SK-N-SH (cell line): ENCODE measurements at regions not wholly inside any gene's neighbourhood (a gene's known extent, or its start where the extent isn't known, plus 50 kb on each side); places are given as distances from the start of the nearest gene placed in this dataset.

Source experiments
- CTCF ChIA-PET: fragments of 300-600, 350-600 bp; formaldehyde crosslinking; extraction: SDS; loops from one replicate; lab custom pipeline; 2021; lab: Yijun Ruan, JAX
- POLR2A ChIA-PET: fragments of 350-600 bp; sonication (Branson Sonifier 250); formaldehyde crosslinking; extraction: SDS; loops from one replicate; lab custom pipeline; 2020; ENCODE audit warnings: antibody characterized with exemption, inconsistent platforms; lab: Yijun Ruan, JAX
- DNase-seq: peaks from one replicate; pipeline ENCODE4 v3.0.0; 2012
- H2AFZ ChIP-seq: fragments of 200-600 bp; sonication (generic); 2 replicates; pipeline ENCODE4 v1.8.1; 2016; ENCODE audit warnings: antibody characterized with exemption, mild to moderate bottlenecking, low read depth
- H3F3A ChIP-seq: fragments of 200-600 bp; sonication (generic); replicated peaks from 2 replicates; pipeline ENCODE3; 2016; ENCODE audit warnings: antibody characterized with exemption, mild to moderate bottlenecking; ENCODE audit not compliant: insufficient read depth
- H3K27ac ChIP-seq, 2 experiments: fragments of 200-500 bp in 1 of 2; fragments of 200-600 bp in 1 of 2; sonication (Bioruptor generic) in 1 of 2; sonication (generic), shearing (Covaris generic) in 1 of 2; 2 replicates each; pipeline versions ENCODE4 v1.5.1 to v1.6.1; 2014 to 2016; ENCODE audit warnings: low read depth in 2 of 2, inconsistent platforms in 1 of 2, low read length in 1 of 2, mild to moderate bottlenecking in 1 of 2, mixed read lengths in 1 of 2
- H3K27me3 ChIP-seq: fragments of 200-600 bp; sonication (generic), shearing (Covaris generic); 2 replicates; pipeline ENCODE4 v1.6.1; 2016; ENCODE audit warnings: mixed run types; ENCODE audit not compliant: insufficient read depth
- H3K36me3 ChIP-seq, 2 experiments: fragments of 200-500 bp in 1 of 2; fragments of 200-600 bp in 1 of 2; sonication (Bioruptor generic) in 1 of 2; sonication (generic) in 1 of 2; replicated peaks in 1 of 2; 2 replicates each; pipeline versions ENCODE3 to v1.5.1; 2014 to 2016; ENCODE audit warnings: low read length in 1 of 2, mild to moderate bottlenecking in 1 of 2; ENCODE audit not compliant: insufficient read depth in 2 of 2, control insufficient read depth in 1 of 2
- H3K4me1 ChIP-seq, 2 experiments: fragments of 200-500 bp in 1 of 2; fragments of 200-600 bp in 1 of 2; sonication (Bioruptor generic) in 1 of 2; sonication (generic), shearing (Covaris generic) in 1 of 2; 2 replicates each; pipeline versions ENCODE4 v1.5.1 to v1.6.1; 2014 to 2016; ENCODE audit warnings: low read depth in 1 of 2, low read length in 1 of 2, mixed run types in 1 of 2; ENCODE audit not compliant: insufficient read depth in 2 of 2, control insufficient read depth in 1 of 2
- H3K4me2 ChIP-seq: fragments of 200-600 bp; sonication (generic), shearing (Covaris generic); 2 replicates; pipeline ENCODE4 v1.6.1; 2017; ENCODE audit warnings: mixed run types
- H3K4me3 ChIP-seq, 2 experiments: fragments of 200-500 bp in 1 of 2; fragments of 200-600 bp in 1 of 2; sonication (Bioruptor generic) in 1 of 2; sonication (generic), shearing (Covaris generic) in 1 of 2; 2 replicates each; pipeline versions ENCODE4 v1.5.1 to v1.8.1; 2014 to 2016; ENCODE audit warnings: low read depth in 2 of 2, inconsistent platforms in 1 of 2, low read length in 1 of 2, mild to moderate bottlenecking in 1 of 2, mixed read lengths in 1 of 2, moderate library complexity in 1 of 2
- H3K79me2 ChIP-seq: fragments of 200-600 bp; sonication (generic); 2 replicates; pipeline ENCODE4 v1.8.1; 2017; ENCODE audit warnings: mild to moderate bottlenecking; ENCODE audit not compliant: insufficient read depth
- H3K9ac ChIP-seq: fragments of 200-600 bp; sonication (generic); 2 replicates; pipeline ENCODE4 v1.6.1; 2017; ENCODE audit warnings: mixed run types
- H3K9me2 ChIP-seq: fragments of 200-600 bp; sonication (generic); 2 replicates; pipeline ENCODE4 v1.6.1; 2017; ENCODE audit warnings: mixed run types
- H3K9me3 ChIP-seq: fragments of 200-600 bp; sonication (generic); 2 replicates; pipeline ENCODE4 v1.6.1; 2017; ENCODE audit warnings: mixed run types, mild to moderate bottlenecking, moderate library complexity
- H4K20me1 ChIP-seq: fragments of 200-600 bp; sonication (generic); 2 replicates; pipeline ENCODE4 v1.6.1; 2017; ENCODE audit warnings: mild to moderate bottlenecking, mixed run types; ENCODE audit not compliant: insufficient read depth
- ELF1 ChIP-seq: IDR thresholded peaks from 2 replicates; pipeline ENCODE4 v1.4.0; 2012
- FOXJ3 ChIP-seq: sonication (generic); formaldehyde crosslinking; IDR thresholded peaks from 2 replicates; pipeline ENCODE4 v1.5.1; 2020; ENCODE audit warnings: mild to moderate bottlenecking, missing genetic modification reagents
- FOXM1 ChIP-seq: IDR thresholded peaks from 2 replicates; pipeline ENCODE4 v1.4.0; 2012; ENCODE audit warnings: low read depth, mild to moderate bottlenecking
- GATA2 ChIP-seq: sonication (generic); formaldehyde crosslinking; IDR thresholded peaks from 2 replicates; pipeline ENCODE4 v1.5.0; 2020; ENCODE audit warnings: mild to moderate bottlenecking, missing genetic modification reagents
- MXI1 ChIP-seq: IDR thresholded peaks from 2 replicates; pipeline ENCODE4 v1.6.1; 2012; ENCODE audit warnings: mild to moderate bottlenecking, low read depth, low read length, improper control_type of control experiment
- NRF1 ChIP-seq: IDR thresholded peaks from 2 replicates; pipeline ENCODE4 v1.6.1; 2012; ENCODE audit warnings: low read depth, mild to moderate bottlenecking, low read length
- RFX5 ChIP-seq: IDR thresholded peaks from 2 replicates; pipeline ENCODE4 v1.6.1; 2012; ENCODE audit warnings: mild to moderate bottlenecking, improper control_type of control experiment, low read length
- RXRA ChIP-seq: IDR thresholded peaks from 2 replicates; pipeline ENCODE4 v1.4.0; 2012; ENCODE audit warnings: low read depth, mild to moderate bottlenecking, borderline replicate concordance
- SIN3A ChIP-seq: IDR thresholded peaks from 2 replicates; pipeline ENCODE4 v1.6.1; 2012; ENCODE audit warnings: low read depth, mild to moderate bottlenecking, low read length, moderate library complexity, borderline replicate concordance
- SMC3 ChIP-seq: IDR thresholded peaks from 2 replicates; pipeline ENCODE4 v1.6.1; 2012; ENCODE audit warnings: low read depth, low read length, improper control_type of control experiment
- TEAD4 ChIP-seq: IDR thresholded peaks from 2 replicates; pipeline ENCODE4 v1.4.0; 2012; ENCODE audit warnings: mild to moderate bottlenecking, borderline replicate concordance; ENCODE audit not compliant: insufficient read depth
- USF1 ChIP-seq: IDR thresholded peaks from 2 replicates; pipeline ENCODE4 v1.4.0; 2012; ENCODE audit warnings: low read depth, borderline replicate concordance
- YY1 ChIP-seq: IDR thresholded peaks from 2 replicates; pipeline ENCODE4 v1.4.0; 2012; ENCODE audit warnings: low read depth, mild to moderate bottlenecking
- WGBS: methylation state at CpG from one replicate; pipeline ENCODE4 v1.1.6; 2017; ENCODE audit warnings: low lambda C conversion rate; 5-methylcytosine and 5-hydroxymethylcytosine counted together
- TF ChIP-seq, protein P1 (sequence below): fragments of 150-350 bp; IDR thresholded peaks from 2 replicates; pipeline ENCODE4 v1.6.1; 2016; ENCODE audit warnings: mild to moderate bottlenecking, low read depth, low read length
- TF ChIP-seq, protein P2 (sequence below): fragments of 150-350 bp; IDR thresholded peaks from 2 replicates; pipeline ENCODE4 v1.6.1; 2017; ENCODE audit warnings: antibody characterized with exemption, low read length, low read depth, borderline replicate concordance
- TF ChIP-seq, protein P3 (sequence below): IDR thresholded peaks from 2 replicates; pipeline ENCODE4 v1.6.1; 2012; ENCODE audit warnings: mild to moderate bottlenecking, low read depth, low read length, moderate library complexity

DNA sequence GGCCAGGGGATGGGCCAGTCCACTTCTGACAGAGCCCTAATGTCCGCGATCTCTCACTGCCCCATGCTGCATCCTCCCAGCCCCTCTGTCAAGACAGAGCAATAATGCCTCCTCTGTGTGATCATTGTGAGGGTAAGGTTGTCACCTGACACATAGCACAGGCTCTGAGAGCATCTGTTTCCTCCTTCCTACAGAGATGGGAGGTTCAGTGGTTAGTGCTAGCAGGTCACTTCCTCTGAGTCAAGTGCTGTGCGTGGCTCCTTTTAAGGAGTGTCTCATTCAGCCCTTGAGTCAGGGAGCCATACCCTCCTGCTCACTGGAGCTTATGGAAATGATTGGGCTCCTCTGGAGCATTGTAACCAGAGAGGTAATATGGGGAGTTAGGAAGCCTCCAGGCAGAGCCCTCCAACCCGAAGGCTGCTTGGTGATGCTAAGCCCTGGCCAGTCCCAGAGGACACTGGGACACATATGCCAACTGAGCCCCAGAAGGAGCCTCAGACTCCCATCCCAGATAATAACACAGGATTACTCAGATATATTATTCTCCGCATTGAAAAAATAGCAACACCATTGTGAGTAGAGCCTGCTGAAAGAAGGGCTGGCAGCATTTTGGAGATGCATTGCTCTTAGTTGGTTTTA is 189.0 kb downstream of the GALNT1 start:
- H3K9ac ChIP-seq = no peak overlapping the region
- no peak overlapping the region for H2AFZ ChIP-seq
- H3K4me3 ChIP-seq = no peak overlapping the region
- WGBS = 54% methylated on average over 5 of the region's 5 CpGs
- H3K27me3 ChIP-seq = no peaks in the 10 kb centered on the region
- no peak overlapping the region for H3K27ac ChIP-seq
- POLR2A ChIA-PET = no interaction called here
- no peaks in the 10 kb centered on the region for H4K20me1 ChIP-seq
- no peaks in the 10 kb centered on the region for H3K9me2 ChIP-seq
- no peaks in the 10 kb centered on the region for H3K9me3 ChIP-seq
- no peak for TF ChIP-seq YY1
- no peak for TF ChIP-seq FOXJ3 (CRISPR knock-in tag)
- no peak for TF ChIP-seq SMC3
- TF ChIP-seq GATA2 (CRISPR knock-in tag) = no peak
- TF ChIP-seq, protein P1, sequence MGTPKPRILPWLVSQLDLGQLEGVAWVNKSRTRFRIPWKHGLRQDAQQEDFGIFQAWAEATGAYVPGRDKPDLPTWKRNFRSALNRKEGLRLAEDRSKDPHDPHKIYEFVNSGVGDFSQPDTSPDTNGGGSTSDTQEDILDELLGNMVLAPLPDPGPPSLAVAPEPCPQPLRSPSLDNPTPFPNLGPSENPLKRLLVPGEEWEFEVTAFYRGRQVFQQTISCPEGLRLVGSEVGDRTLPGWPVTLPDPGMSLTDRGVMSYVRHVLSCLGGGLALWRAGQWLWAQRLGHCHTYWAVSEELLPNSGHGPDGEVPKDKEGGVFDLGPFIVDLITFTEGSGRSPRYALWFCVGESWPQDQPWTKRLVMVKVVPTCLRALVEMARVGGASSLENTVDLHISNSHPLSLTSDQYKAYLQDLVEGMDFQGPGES = no peak
- TF ChIP-seq SIN3A = no peak
- TF ChIP-seq NRF1 = no peak
- no peak for TF ChIP-seq USF1
- TF ChIP-seq FOXM1 = no peak
- TF ChIP-seq RFX5 = no peak
- TF ChIP-seq, protein P2, sequence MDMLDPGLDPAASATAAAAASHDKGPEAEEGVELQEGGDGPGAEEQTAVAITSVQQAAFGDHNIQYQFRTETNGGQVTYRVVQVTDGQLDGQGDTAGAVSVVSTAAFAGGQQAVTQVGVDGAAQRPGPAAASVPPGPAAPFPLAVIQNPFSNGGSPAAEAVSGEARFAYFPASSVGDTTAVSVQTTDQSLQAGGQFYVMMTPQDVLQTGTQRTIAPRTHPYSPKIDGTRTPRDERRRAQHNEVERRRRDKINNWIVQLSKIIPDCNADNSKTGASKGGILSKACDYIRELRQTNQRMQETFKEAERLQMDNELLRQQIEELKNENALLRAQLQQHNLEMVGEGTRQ = no peak
- no peak for TF ChIP-seq RXRA
- TF ChIP-seq, all 33 proteins: peak for 0
- Histone ChIP-seq H3K79me2 (no peaks in the 10 kb centered on the region), H3K36me3 (no peaks in the 10 kb centered on the region), H3K4me1 (no peaks in the 10 kb centered on the region; a peak in 1 of 4 replicates), H3K4me2 (no peak overlapping the region), H3F3A (no peaks in the 10 kb centered on the region)
- DNase-seq = no peak
- CTCF ChIA-PET = interaction anchor here (1.5 to 4.7 kb wide), 2 partner anchors 10 to 13 kb away, joined by 3 to 16 read pairs; no protein-coding TSS in a partner anchor

DNA sequence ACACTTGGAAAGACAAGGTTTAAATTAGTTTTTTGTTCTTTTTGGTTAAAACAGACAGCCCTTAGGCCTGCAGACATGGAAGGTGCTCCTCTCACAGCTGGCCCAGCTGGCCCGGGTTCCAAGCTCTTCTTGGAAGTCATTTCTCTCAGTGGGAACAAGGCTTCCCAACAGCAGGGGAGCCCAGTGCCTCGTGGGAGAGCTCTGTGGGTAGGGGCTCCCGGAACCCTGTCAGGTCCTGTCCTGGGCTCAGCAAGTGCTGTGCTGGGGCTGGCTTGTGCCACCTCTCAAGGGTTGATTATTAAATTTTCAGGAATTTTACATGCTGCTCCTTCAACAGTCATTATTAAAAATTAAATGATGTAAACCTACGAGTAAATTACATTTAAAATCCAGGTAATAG is 189.6 kb downstream of the GALNT1 start:
- H3K79me2 ChIP-seq = no peaks in the 10 kb centered on the region
- no peak overlapping the region for H3K4me2 ChIP-seq
- no peak overlapping the region for H3K4me3 ChIP-seq
- no peaks in the 10 kb centered on the region for H3K36me3 ChIP-seq
- no peaks in the 10 kb centered on the region for H3K27me3 ChIP-seq
- 14% methylated on average over 3 of the region's 4 CpGs for WGBS
- no peak for DNase-seq
- H4K20me1 ChIP-seq = no peaks in the 10 kb centered on the region
- H3K9me3 ChIP-seq = no peaks in the 10 kb centered on the region
- no peak overlapping the region for H3K27ac ChIP-seq
- H2AFZ ChIP-seq = no peak overlapping the region
- POLR2A ChIA-PET = no interaction called here
- no peak overlapping the region for H3K9ac ChIP-seq
- no peaks in the 10 kb centered on the region for H3K9me2 ChIP-seq
- H3F3A ChIP-seq = no peaks in the 10 kb centered on the region
- H3K4me1 ChIP-seq = no peaks in the 10 kb centered on the region; a peak in 1 of 4 replicates
- CTCF ChIA-PET = interaction anchor here (4.7 kb wide), 1 partner anchor 14 kb away, joined by 16 read pairs; no protein-coding TSS in a partner anchor
- no peak for TF ChIP-seq TEAD4
- TF ChIP-seq, protein P3, sequence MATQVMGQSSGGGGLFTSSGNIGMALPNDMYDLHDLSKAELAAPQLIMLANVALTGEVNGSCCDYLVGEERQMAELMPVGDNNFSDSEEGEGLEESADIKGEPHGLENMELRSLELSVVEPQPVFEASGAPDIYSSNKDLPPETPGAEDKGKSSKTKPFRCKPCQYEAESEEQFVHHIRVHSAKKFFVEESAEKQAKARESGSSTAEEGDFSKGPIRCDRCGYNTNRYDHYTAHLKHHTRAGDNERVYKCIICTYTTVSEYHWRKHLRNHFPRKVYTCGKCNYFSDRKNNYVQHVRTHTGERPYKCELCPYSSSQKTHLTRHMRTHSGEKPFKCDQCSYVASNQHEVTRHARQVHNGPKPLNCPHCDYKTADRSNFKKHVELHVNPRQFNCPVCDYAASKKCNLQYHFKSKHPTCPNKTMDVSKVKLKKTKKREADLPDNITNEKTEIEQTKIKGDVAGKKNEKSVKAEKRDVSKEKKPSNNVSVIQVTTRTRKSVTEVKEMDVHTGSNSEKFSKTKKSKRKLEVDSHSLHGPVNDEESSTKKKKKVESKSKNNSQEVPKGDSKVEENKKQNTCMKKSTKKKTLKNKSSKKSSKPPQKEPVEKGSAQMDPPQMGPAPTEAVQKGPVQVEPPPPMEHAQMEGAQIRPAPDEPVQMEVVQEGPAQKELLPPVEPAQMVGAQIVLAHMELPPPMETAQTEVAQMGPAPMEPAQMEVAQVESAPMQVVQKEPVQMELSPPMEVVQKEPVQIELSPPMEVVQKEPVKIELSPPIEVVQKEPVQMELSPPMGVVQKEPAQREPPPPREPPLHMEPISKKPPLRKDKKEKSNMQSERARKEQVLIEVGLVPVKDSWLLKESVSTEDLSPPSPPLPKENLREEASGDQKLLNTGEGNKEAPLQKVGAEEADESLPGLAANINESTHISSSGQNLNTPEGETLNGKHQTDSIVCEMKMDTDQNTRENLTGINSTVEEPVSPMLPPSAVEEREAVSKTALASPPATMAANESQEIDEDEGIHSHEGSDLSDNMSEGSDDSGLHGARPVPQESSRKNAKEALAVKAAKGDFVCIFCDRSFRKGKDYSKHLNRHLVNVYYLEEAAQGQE = no peak
- no peak for TF ChIP-seq MXI1
- TF ChIP-seq SIN3A = no peak
- no peak for TF ChIP-seq ELF1
